Smooth muscle cell (in vitro differentiated cells): ENCODE measurements at regions not wholly inside any gene's neighbourhood (a gene's known extent, or its start where the extent isn't known, plus 50 kb on each side); places are given as distances from the start of the nearest gene placed in this dataset.

Source experiments
- DNase-seq: peaks from one replicate; lab custom pipeline; 2025; ENCODE audit not compliant: unreplicated experiment; lab: John Stamatoyannopoulos, UW
- H2AFZ ChIP-seq: fragments of 200-600 bp; sonication (generic); 2 replicates; pipeline ENCODE4 v1.6.0; 2016; ENCODE audit warnings: antibody characterized with exemption, low read depth, mild to moderate bottlenecking
- H3F3A ChIP-seq: fragments of 200-600 bp; sonication (generic); 2 replicates; pipeline ENCODE4 v1.6.0; 2017; ENCODE audit warnings: antibody characterized with exemption, low read depth
- H3K27ac ChIP-seq: fragments of 200-600 bp; sonication (generic); 2 replicates; pipeline ENCODE4 v1.5.1; 2016; ENCODE audit warnings: low read depth, mild to moderate bottlenecking
- H3K27me3 ChIP-seq: fragments of 200-600 bp; sonication (generic); 2 replicates; pipeline ENCODE4 v1.6.1; 2016; ENCODE audit warnings: low read depth, mild to moderate bottlenecking
- H3K36me3 ChIP-seq: fragments of 200-600 bp; sonication (generic); 2 replicates; pipeline ENCODE4 v1.5.1; 2016; ENCODE audit warnings: low read depth
- H3K4me1 ChIP-seq: fragments of 200-600 bp; sonication (generic); 2 replicates; pipeline ENCODE4 v1.5.1; 2016; ENCODE audit warnings: low read depth
- H3K4me2 ChIP-seq: fragments of 200-600 bp; sonication (generic); 2 replicates; pipeline ENCODE4 v1.6.0; 2016; ENCODE audit warnings: mild to moderate bottlenecking
- H3K4me3 ChIP-seq: fragments of 200-600 bp; sonication (generic); 2 replicates; pipeline ENCODE4 v1.5.1; 2016; ENCODE audit warnings: mild to moderate bottlenecking
- H3K79me2 ChIP-seq: fragments of 200-600 bp; sonication (generic); 2 replicates; pipeline ENCODE4 v1.6.0; 2016; ENCODE audit warnings: low read depth, mild to moderate bottlenecking
- H3K9ac ChIP-seq: fragments of 200-600 bp; sonication (generic); 2 replicates; pipeline ENCODE4 v1.6.0; 2016; ENCODE audit warnings: low read depth
- H3K9me3 ChIP-seq: fragments of 200-600 bp; sonication (generic); replicated peaks from 2 replicates; pipeline ENCODE4 v1.5.1; 2016; ENCODE audit warnings: low read depth
- H4K20me1 ChIP-seq: fragments of 200-600 bp; sonication (generic); 2 replicates; pipeline ENCODE4 v1.6.0; 2016; ENCODE audit warnings: low read depth
- WGBS: methylation state at CpG from one replicate; pipeline ENCODE4 v1.1.7; 2016; ENCODE audit warnings: low lambda C conversion rate; 5-methylcytosine and 5-hydroxymethylcytosine counted together
- TF ChIP-seq, protein P1 (sequence below): fragments of 200-600 bp; sonication (generic); IDR thresholded peaks from 2 replicates; pipeline ENCODE4 v1.5.1; 2017; ENCODE audit warnings: borderline replicate concordance, mild to moderate bottlenecking, antibody characterized with exemption; ENCODE audit not compliant: insufficient read depth, poor library complexity, severe bottlenecking

DNA sequence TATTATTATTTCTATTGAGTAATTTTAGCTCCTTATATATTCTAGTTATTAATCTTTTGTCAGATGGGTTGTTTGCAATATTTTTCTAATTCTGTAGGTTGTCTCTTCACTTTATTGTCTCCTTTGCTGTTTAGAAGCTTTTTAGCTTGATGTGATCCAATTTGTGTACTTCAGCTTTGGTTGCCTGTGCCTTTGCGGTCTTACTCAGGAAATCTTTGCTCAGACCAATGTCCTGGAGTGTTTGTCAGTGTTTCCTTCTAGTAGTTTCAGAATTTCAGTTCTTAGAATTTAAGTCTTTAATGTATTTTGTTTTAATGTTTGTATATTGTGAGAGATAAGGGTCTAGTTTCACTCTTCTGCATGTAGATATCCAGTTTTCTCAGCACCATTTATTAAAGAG is 916.0 kb upstream of the EYS start:
- TF ChIP-seq, protein P1, sequence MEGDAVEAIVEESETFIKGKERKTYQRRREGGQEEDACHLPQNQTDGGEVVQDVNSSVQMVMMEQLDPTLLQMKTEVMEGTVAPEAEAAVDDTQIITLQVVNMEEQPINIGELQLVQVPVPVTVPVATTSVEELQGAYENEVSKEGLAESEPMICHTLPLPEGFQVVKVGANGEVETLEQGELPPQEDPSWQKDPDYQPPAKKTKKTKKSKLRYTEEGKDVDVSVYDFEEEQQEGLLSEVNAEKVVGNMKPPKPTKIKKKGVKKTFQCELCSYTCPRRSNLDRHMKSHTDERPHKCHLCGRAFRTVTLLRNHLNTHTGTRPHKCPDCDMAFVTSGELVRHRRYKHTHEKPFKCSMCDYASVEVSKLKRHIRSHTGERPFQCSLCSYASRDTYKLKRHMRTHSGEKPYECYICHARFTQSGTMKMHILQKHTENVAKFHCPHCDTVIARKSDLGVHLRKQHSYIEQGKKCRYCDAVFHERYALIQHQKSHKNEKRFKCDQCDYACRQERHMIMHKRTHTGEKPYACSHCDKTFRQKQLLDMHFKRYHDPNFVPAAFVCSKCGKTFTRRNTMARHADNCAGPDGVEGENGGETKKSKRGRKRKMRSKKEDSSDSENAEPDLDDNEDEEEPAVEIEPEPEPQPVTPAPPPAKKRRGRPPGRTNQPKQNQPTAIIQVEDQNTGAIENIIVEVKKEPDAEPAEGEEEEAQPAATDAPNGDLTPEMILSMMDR = no peak
- WGBS = 94% methylated on average over 1 of the region's 1 CpG

DNA sequence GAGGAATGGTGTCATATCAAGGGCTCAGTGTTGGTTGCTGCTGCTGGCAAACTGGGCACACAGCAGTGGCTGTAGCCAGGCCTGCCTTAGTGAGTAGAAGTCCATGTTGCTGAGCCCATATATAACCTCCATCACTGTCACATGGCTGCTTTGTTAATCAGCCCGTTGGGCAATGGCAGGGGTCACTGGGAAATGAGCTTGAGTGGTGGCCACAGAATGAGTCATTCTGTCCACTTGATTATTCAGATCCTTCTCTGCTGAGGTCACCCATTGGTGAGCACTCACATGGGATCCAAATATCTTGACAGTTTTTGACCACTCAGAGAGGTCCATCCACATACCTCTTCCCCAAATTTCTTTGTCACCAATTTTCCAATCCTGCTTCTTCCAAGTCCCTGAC is 898.9 kb upstream of the EYS start:
- H2AFZ ChIP-seq = no peak overlapping the region
- H3K9me3 ChIP-seq = no peaks in the 10 kb centered on the region
- no peaks in the 10 kb centered on the region for H3K27me3 ChIP-seq
- H3K4me2 ChIP-seq = no peak overlapping the region
- H3K4me3 ChIP-seq = no peak overlapping the region
- WGBS = 50% methylated on average over 1 of the region's 1 CpG
- H3K36me3 ChIP-seq = no peaks in the 10 kb centered on the region
- TF ChIP-seq, protein P1 = no peak
- no peak for DNase-seq
- H3K4me1 ChIP-seq = no peaks in the 10 kb centered on the region
- H3K9ac ChIP-seq = no peak overlapping the region
- H3K27ac ChIP-seq = no peak overlapping the region
- no peaks in the 10 kb centered on the region for H3K79me2 ChIP-seq
- no peaks in the 10 kb centered on the region for H4K20me1 ChIP-seq
- H3F3A ChIP-seq = no peaks in the 10 kb centered on the region

More for the DNA sequence above, 916.0 kb upstream of the EYS start:
- Histone ChIP-seq H3K79me2 (no peaks in the 10 kb centered on the region), H3K9ac (no peak overlapping the region), H3K4me3 (no peak overlapping the region), H2AFZ (no peak overlapping the region), H3K27me3 (no peaks in the 10 kb centered on the region), H3K27ac (no peak overlapping the region), H3F3A (no peaks in the 10 kb centered on the region), H4K20me1 (no peaks in the 10 kb centered on the region), H3K4me2 (no peak overlapping the region), H3K36me3 (no peaks in the 10 kb centered on the region), H3K9me3 (no peaks in the 10 kb centered on the region), H3K4me1 (no peaks in the 10 kb centered on the region)
- no peak for DNase-seq

- H3K27me3 ChIP-seq = no peaks in the 10 kb centered on the region
- no peaks in the 10 kb centered on the region for H3K9me3 ChIP-seq
- H3K4me2 ChIP-seq = no peak overlapping the region
- H3K27ac ChIP-seq = no peak overlapping the region
- H3K79me2 ChIP-seq = no peaks in the 10 kb centered on the region
- no peaks in the 10 kb centered on the region for H3K4me1 ChIP-seq
- no peak overlapping the region for H2AFZ ChIP-seq
- H4K20me1 ChIP-seq = no peaks in the 10 kb centered on the region
- no peak overlapping the region for H3K9ac ChIP-seq
- TF ChIP-seq, protein P1 = no peak
- DNase-seq = no peak
- no peaks in the 10 kb centered on the region for H3K36me3 ChIP-seq
- no peaks in the 10 kb centered on the region for H3F3A ChIP-seq
- H3K4me3 ChIP-seq = no peak overlapping the region
Measured at GRCh38 chr6:66605011-66605410, 898.0 kb upstream of the EYS start.

DNA sequence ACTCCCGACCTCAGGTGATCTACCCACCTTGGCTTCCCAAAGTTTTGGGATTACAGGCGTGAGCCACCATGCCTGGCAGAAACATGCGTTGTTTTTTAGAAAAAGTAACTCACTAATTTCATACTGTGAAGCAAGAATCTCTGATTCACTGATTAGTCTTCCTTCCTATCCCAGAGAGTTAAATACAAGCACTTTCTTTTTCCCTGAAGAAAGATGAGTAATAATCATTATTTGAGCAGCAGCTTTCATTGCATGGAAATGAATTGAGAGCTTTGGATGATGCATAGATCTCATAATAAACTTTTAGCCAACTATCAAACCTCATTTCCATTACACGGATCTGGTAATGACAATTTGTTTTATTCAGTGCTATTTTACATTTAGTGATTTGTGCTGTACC is 892.5 kb upstream of the EYS start:
- WGBS = 85% methylated on average over 4 of the region's 4 CpGs
- H2AFZ ChIP-seq = no peak overlapping the region
- H3K4me1 ChIP-seq = no peaks in the 10 kb centered on the region
- no peaks in the 10 kb centered on the region for H4K20me1 ChIP-seq
- no peak overlapping the region for H3K27ac ChIP-seq
- no peaks in the 10 kb centered on the region for H3F3A ChIP-seq
- TF ChIP-seq, protein P1 = no peak
- H3K9ac ChIP-seq = no peak overlapping the region
- H3K27me3 ChIP-seq = no peaks in the 10 kb centered on the region
- no peak overlapping the region for H3K4me2 ChIP-seq
- no peaks in the 10 kb centered on the region for H3K79me2 ChIP-seq
- H3K4me3 ChIP-seq = no peak overlapping the region
- H3K36me3 ChIP-seq = no peaks in the 10 kb centered on the region
- DNase-seq = no peak
- H3K9me3 ChIP-seq = no peaks in the 10 kb centered on the region
